C1 segment of cervical spinal cord (tissue), 14 donors: ENCODE measurements at regions not wholly inside any gene's neighbourhood (a gene's known extent, or its start where the extent isn't known, plus 50 kb on each side); places are given as distances from the start of the nearest gene placed in this dataset.
"Not testable (repeated sequence)": the region's sequence is repeated elsewhere in the genome, so short reads cannot be mapped to it uniquely, and the experiment has no call there.

ENCODE experiments used
- DNase-seq, 14 donors: peaks; one replicate each; lab custom pipeline; 2025; lab: John Stamatoyannopoulos, UW

DNA sequence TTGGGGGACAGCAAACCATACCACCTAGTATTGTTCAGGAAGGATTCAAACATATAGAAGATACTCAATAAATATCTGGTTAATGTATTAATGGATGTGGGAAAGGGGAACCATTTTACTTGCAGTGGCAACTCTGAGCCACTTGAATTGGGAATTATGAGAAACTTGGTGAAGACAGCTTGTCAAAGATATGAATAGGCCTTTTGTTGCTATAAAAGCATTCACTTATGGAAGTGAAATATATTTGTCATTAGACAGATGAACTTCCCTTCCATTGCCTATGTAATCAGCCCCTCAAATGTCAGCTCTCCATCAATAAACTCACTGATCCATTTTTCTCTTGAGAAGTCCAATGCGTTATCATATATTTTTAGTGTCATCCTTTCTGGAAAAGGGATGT lies 56.1 kb downstream of the GPR85 start:
- DNase-seq = no peak

- DNase-seq = no peak
Observed at GRCh38 chr7:113026941-113027340, 59.7 kb downstream of the GPR85 start.

DNA sequence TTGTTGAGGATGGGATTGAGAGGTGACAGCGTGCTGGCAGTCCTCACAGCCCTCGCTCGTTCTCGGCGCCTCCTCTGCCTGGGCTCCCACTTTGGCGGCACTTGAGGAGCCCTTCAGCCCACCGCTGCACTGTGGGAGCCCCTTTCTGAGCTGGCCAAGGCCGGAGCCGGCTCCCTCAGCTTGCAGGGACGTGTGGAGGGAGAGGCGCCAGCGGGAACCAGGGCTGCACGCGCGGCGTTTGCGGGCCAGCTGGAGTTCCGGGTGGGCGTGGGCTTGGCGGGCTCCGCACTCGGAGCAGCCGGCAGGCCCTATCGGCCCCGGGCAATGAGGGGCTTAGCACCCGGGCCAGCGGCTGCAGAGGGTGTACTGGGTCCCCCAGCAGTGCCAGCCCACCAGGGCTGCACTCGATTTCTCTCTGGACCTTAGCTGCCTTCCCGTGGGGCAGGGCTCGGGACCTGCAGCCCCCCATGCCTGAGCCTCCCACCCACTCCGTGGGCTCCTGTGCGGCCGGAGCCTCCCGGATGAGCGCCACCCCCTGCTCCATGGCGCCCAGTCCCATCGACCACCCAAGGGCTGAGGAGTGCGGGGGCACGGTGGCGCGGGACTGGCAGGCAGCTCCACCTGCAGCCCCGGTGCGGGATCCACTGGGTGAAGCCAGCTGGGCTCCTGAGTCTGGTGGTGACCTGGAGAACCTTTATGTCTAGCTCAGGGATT lies 69.3 kb downstream of the GPR85 start:
- not testable (repeated sequence) for DNase-seq

DNA sequence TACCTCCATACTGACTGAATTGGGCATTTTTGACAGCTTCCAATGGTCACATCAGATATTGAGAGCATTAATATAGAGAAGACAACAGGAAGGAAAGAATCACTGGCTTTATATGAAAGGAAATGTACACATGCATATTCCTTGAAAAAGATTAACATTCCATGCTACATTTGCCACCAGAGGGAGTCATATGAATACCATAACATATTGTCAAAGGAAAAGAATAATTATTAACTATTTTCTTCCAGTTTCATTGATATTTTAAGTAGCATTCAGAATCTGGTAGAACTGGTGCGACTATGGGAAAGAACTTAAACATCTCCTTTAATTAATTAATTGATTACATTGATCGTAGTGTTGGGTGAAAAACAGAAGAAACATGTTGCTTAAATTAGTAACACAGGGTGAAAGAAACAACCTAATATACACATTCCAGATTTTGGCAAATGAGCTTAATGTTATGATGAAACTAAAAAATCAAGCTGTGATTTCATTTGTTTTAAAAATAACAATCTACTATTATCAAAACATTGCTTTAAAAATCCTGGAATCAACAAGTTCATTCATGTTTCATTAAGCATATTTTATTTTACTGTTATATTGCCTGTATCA lies 71.5 kb downstream of the GPR85 start:
- DNase-seq = no peak

DNA sequence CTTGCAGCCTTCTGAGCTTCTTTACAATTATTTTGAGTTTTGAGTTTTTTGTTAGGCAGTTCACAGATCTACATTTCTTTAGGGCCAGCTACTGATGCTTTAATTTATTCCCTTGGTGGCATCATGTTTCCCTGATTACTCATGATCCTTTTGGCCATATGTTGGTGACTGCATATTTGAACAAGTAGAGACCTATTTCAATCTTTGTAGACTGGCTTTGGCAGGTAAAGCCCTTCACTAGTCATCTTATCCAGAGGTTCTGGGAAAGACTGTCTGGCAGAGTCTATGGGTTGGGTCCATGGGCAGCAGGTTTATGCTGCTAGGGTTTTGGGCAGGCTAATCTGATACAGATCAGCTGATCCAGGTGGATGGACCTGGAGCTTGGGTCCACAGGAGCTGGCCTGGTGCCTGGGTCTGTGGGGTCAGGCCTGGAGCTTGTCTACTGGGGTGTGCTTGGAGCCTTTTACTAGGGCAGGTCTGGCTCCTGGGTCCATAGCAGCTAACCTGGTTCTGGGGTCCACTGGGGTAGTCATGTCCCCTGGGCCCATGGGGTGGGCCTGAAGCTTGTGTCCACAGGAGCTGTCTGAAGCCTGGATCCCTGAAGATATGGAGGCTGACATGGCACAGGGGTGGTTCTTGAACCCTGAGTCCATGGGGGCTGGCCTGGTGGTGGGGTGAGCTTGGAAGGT lies 72.7 kb downstream of the GPR85 start:
- DNase-seq = no peak

GRCh38 chr7:113012862-113013261 lies 73.8 kb downstream of the GPR85 start:
- DNase-seq = not testable (repeated sequence)

- DNase-seq = no peak
Observed at GRCh38 chr7:113010377-113010776, 76.2 kb downstream of the GPR85 start.

DNA sequence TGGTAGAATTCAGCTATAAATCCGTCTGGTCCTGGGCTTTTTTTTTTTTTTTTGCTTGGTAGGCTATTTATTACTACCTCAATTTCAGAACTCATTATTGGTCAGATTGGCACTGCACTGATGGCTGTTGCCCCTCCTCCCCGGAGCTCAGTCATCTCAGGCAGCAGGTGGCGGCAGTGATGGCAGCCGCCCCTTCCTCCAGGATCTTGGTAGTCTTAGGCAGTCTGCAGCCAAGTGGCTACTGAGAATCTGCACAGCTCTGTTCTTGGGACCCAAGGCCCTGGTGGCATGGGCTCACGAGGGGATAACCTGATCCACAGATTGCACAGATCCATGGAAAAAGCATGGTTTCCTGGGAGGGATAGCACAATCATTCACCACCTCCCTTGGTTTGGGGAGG lies 77.9 kb downstream of the GPR85 start:
- DNase-seq = no peak

GRCh38 chr7:113004726-113005454 lies 81.7 kb downstream of the GPR85 start:
- DNase-seq = peak in 1 of 14 donors; percentile 64

DNA sequence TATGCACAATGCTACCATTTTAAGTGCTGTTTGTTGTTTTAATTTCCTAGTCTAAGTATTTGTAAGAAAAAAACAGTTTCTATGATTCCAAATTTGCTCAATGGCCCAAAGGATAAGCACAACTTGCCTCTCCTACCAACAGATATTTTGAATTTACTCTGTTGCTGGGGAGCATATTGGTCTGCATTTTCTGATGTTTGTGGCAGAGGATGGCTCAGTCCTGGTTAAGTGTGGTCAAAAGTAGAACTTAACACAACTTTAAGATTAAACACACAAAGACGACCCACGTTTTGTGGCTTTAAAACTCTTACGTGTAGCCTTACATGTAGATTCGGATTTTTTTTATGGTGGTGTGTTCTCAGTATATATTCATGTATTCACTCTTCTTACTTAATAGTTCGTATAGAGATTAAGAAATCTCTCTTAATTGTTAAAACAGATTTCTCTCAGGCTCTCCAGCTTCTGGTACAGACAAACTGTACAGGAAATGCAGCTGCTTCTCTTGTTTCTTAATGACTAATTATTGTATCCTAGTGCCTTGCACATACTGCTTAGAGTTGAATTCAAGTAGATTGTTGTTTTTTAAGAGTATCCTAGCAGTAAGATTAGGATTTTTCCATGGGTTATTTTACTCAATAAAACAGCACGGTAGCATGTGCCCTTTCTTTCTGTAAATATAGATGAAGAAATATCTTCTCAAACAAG lies 86.2 kb downstream of the GPR85 start:
- DNase-seq = no peak

DNA sequence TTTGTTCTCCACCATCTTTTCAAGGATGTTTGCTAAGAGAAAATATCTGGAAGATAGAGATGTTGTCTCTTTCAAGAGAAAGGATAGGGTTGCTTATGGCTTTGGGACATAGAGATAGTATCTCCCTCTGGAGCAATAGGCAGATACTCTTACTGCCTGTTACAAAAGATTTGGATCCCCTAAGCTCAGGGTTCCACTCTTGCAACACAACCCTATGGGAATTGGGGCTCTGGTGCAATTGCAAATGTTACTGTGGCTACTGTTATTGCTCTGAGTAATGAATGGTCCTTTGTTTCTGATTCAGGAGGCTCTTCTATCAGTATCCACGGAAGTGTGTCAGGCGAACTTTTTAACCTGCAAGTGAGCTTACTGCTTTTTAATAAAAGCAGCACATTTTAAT lies 88.8 kb downstream of the GPR85 start:
- no peak for DNase-seq

- DNase-seq = no peak
Observed at GRCh38 chr7:112996331-112996871, 90.2 kb downstream of the GPR85 start.

DNA sequence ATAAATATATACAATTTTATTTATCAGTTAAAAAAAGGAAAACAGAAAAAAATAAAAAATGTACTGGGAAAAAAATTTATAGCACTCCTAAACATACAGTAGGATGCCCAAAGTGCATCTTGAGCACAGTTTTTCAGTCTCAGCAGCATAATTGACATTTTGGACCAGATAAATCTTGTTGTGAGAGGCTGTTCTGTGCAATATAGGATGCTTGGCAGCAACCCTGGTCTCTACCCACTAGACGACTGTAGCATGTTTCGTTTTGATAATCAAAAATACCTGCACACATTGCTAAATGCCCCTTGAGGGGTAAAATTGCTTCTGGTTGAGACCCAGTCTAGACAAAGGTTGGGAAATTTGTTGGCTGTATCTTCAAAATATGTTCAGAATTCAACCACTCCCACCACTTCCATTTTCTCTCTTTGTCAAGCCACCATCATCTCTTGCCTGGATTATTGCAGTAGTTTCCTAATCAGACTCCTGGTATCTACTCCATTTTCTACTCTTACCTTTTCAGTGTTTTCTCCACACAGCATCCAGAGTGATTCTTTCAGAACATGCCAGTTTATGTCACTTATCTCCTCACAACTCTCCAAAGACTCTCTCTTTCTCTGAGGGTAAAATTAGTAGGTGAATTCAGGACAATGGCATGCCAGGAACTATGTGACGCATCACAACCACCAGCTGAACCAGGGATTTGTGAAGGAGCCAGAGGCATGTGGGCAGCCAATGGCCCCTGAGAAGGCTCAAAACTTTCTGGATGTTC lies 91.4 kb downstream of the GPR85 start:
- DNase-seq = no peak

DNA sequence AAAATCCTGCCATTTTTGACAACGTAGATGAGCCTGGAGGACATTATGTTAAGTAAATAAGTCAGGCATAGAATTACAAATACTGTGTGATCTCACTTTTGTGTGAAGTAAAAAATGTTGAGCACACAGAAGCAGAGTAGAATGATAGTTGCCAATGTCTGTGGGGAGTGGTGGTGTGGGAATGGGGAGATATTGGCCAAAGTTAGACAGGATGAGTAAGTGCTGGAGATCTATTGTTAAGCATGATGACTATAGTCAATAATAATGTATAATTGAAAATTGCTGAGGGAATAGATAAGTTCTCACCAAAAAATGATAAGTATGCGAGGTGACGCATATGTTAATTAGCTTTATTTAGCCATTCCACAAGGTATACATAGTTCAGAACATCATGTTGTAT lies 92.0 kb downstream of the GPR85 start:
- no peak for DNase-seq

GRCh38 chr7:112990624-112991023 lies 96.0 kb downstream of the GPR85 start:
- no peak for DNase-seq

- DNase-seq = no peak
Observed at GRCh38 chr7:112989531-112989930, 97.1 kb downstream of the GPR85 start.

DNA sequence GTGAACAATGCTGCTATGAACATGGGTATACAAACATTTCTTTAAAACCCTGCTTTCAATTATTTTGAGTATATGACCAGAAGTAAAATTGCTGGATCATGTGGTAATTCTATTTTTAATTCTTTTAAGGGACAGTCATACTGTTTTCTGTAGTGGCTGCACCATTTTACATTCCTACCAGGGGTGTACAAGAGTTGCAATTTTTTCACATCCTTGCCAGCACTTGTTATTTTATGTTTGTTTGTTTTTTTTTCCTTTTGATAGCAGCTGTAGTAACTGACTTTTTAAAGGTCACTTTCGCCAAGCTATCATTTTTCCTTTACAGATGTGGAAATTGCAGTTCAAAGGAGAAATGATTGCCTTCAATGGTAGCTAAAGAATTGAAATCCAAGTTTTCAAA lies 99.5 kb downstream of the GPR85 start:
- DNase-seq = no peak

- DNase-seq = no peak
Observed at GRCh38 chr7:112986256-112987031, 100.2 kb downstream of the GPR85 start.

DNA sequence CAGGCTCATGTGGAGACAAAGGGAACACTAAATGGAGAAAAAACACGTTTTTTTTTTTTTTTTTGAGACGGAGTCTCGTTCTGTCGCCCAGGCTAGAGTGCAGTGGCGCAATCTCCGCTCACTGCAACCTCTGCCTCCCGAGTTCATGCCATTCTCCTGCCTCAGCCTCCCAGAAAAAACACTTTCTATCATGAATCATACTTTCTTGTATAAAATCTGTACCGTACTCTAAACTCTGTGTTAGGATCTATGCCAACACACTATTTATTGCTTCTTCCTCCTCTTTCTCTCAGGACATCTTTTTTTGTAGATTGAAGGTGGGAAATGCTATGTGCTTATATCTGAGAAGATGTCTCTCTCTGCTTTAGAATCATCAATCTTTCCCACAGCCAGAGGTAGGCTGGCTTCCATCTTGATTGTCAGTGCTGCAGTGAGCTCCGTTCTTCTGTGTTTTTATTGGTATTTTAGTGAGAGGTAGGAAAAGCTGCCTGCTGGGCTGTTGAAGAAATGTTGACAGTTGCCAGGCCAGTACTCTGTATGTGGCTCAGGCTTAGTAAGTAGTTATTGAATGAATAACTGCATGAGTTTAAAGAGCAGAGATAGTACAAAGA lies 101.1 kb downstream of the GPR85 start:
- DNase-seq = no peak
